Left colon (tissue), 2 donors: ENCODE measurements at regions not wholly inside any gene's neighbourhood (a gene's known extent, or its start where the extent isn't known, plus 50 kb on each side); places are given as distances from the start of the nearest gene placed in this dataset.

Experiments used
- ATAC-seq: fragments of 200-7000 bp; cut with Tn5 transposase; one replicate; pipeline ENCODE4 v1.9.1; 2020; ENCODE audit warnings: mild to moderate bottlenecking, moderate library complexity
- DNase-seq, 2 donors: peaks; one replicate each; pipeline ENCODE4 v3.0.0-alpha.2; 2020
- intact Hi-C, 2 donors: fragments of 100-400 bp; cut with DNase I in 1 of 2; cut with micrococcal nuclease in 1 of 2; formaldehyde crosslinking; loops; one replicate each; pipeline versions ENCODE4 v1.11.2 to v1.14.0; 2022; cut with DNase I, micrococcal nuclease
- donor health status: DM: no; HTN: no; CAD: no.
- donor health status: DM: yes; HTN: yes; CAD: no.

DNA sequence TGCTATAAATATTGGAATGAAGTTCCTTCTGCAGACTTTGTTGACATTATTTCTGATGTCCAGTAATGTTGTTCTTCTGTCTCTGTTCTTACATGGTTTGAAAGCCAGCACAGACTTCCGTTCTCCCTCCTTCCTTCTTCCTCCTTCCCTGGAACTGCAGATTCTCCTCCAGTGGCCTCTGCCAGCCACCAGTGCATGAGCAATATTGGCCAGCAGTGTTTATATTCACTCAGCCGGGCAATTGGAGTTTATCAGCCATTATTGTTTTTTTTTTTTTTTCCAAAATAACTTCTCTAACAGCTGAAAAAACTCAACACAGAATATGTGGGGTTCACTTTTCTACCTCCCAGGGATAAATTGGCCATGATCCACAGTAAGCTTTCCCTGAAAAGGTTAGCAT is 86.8 kb downstream of the ADCYAP1 start:
- DNase-seq (no peak), ATAC-seq (no peak)
- intact Hi-C loops: no loop called here

DNA sequence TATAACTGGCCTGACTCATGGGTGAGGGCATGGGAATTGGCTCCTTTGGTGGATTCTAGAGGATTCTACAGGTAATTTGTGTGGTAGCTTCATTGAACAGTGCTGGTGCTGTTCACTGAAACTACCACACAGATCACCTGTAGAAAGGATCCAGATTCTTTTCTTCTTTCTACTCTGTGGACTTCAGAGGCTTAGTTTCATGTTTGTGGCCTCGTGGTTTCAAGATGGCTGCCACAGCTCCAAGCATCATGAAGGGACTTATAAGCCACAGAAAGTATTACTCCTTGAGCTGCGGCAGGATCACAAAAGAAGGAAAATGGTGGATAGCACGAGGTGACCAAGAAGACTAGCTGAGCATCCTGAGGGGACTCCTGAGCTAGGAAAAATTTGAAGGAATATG is 88.9 kb downstream of the ADCYAP1 start:
- DNase-seq (no peak), ATAC-seq (no peak)
- intact Hi-C loops: no loop called here

DNA sequence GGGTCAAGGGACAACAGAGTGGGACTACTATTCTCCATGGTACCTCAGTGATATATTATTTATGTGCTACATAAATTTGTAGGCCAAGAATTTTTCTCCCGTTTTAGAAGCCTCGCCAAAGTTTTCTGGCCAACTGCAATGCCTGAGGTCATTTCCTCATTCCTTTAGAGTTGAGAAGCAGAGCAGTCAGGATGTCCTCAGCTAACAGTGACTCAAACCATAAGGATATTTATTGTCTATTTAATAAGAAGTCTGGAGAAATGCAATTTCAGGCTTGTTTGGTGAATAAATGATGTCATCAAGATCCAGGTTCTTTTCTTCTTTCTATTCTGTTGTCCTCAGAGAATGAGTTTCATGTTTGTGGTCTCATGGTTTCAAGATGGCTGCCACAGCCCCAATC is 91.0 kb downstream of the ADCYAP1 start:
- intact Hi-C loops: no loop called here
- ATAC-seq (no peak), DNase-seq (no peak)

DNA sequence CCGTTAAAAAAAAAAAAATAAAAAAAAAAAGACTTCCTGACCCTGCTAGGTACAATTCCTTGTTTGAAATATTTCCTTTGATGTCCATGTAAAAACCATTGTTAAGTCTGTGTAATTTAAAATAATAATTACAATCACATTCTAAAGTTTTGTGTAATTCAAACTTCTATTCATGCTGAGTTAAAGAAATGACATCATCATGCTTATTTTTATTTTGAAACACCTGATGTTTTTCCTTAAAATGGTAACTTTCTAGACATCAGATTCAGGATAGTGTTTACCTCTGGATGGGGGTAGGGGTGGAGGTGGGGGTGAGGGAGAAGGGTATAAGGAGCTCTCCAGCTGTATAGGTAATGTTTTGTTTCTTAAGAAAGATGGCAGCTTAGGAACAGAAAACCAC is 92.8 kb downstream of the ADCYAP1 start:
- no peak for DNase-seq
- no peak for ATAC-seq
- intact Hi-C loops: no loop called here

DNA sequence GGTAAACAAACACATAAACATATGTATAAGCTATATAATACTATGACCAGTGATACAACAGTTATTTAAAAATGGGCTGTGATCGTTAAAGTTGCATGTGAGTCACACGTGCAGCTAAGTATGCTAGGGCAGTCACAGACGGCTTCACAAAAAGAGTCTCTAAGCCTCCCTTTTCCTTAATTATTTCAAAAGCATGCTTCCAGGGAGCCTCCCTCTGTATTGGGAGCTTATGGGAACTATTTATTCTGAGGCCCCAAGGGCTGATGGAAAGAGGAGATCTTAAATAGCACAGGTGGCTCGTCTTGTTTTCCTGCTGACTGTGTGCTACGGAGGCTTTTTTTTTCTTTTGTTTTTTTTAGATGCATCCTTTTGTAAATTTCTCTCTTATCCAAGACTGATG is 94.3 kb downstream of the ADCYAP1 start:
- intact Hi-C loops: no loop called here
- DNase-seq: no peak
- ATAC-seq: no peak

DNA sequence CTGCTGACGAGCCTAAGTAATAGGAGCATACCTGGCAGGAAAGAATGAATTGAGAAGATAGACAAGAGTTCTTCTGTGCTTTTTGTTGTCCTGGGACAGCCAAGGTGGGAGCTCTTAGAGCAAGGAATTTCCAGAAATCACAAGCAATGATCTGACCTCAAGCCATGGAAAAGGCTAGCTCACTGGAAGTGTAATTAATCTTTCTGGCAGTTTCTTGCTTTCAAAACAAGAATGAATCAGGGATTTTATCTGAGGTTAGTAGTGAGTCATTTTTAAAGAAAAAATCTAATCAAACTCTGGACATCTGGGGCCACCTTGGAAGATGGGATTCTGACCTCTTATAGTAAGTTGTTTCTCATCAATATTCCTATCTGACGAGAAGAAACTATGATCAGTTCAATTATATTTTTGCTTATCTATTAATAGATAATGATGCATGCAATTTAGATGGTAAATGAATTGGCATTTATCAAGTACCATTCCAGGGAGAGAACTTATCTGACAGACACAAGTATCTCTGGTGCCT is 98.0 kb downstream of the ADCYAP1 start:
- ATAC-seq (no peak), DNase-seq (no peak)
- intact Hi-C loops: no loop called here

DNA sequence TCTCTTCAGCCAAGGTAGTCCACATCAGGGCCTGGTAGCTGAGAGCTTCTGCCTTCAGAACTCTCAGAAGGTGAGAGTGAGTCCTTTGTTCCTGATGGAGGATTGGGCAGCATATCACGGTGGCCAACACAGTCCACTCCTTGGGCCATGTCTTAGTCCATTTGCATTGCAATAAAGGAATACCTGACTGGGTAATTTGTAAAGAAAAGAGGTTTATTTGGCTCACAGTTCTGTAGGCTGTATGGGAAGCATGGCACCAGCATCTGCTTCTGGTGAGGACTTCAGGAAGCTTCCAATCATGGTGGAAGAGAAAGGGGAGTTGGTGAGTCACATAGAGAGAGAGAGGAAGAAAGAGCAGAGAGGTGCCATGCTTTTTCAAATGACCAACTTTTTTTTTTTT is 98.8 kb downstream of the ADCYAP1 start:
- intact Hi-C loops: no loop called here
- ATAC-seq (no peak), DNase-seq (no peak)

DNA sequence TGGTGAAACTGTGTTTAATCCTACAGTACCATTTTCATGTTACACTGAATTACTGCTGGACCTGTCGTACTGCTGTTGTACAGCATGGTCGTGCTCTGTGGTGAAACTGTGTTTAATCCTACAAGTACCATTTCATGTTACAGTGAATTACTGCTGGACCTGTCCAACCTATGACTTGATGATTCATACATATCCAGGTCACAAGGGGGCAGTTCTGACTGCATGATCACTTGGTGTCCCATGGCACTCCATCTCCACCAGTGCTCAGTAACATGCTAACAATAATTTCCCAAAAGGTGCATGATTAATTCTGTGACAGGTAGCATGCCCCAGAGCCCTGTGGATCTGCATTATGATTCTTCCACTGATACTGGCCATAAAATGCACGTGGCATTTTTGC is 101.6 kb downstream of the ADCYAP1 start:
- intact Hi-C loops: no loop called here
- ATAC-seq (no peak), DNase-seq (no peak)

DNA sequence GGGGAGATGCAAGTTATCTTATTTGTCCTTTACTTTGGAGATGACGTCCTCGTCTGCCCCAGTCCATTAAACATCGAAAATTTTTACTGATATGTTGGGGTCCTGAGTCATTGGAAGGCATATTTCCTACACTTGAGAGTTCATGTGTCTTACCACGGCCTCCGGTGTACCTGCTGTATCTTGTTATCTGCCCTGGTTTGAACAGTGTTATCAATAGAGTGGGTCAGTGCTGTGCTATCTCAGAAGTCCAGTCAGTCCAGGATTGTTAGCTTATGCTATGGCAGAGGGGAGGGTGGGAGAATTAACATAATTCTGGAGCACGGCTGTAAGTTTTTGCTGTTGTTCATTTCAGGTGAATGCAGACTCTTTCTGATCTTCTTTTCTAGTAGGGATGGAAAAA is 102.3 kb downstream of the ADCYAP1 start:
- intact Hi-C loops: no loop called here
- ATAC-seq (no peak), DNase-seq (no peak)

DNA sequence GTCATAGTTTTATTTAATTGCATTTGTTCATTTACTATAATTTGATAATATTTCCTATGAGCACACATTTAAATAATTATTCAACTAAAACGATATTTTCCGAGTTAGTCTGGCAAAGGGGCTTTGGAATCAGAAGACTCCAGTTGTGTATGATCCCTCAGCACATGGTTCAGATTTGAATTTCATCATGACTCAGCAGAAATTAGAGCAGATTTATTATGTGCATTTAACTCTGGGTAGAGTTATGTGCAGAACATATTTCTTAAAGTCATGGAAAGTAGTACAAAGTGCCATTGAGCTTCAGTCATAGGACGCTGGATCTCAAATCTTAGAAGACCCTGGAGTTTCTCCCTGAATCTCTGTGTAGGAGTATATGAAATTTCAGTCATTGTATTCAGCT is 106.7 kb downstream of the ADCYAP1 start:
- intact Hi-C loops: no loop called here
- DNase-seq: no peak
- ATAC-seq: no peak

DNA sequence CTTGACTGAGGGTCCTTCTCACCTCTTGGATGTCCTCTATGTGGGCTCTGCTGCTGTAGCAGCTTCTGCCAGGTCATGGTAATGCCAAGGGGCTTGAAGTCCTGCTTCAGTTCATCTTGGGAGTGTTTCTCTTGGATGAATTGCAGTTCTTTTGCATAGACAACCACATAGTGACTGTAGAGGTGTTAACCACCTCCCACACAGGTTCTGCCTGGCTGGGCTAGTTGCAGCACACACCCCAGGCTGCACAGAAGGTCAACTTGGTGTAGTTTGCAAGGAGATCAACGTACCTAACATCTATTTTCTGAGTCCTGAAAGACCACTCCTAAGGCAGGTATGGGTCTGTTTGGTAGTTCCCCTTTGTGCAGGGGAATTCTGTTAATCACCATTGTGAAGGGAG is 108.1 kb downstream of the ADCYAP1 start:
- no peak for DNase-seq
- intact Hi-C loops: no loop called here
- no peak for ATAC-seq

DNA sequence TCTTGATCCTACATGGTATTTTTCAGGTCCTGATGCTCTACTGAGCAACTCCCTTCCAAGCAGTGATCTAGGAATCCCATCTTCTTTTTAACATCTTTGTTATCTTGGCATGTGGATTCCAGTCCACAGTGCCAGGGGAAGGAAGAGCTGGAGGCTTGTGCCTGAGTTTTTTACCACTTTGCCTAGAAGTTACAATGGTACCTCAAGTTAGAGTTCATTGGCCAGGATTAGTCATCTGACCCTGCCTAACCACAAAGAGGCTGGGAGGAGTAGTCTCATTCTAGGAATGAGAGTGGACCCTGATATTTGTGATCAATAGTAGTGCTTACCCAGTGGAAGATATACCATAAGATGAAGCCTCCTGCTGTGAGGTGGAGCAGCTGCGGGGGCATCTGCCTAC is 109.3 kb downstream of the ADCYAP1 start:
- ATAC-seq (no peak), DNase-seq (no peak)
- intact Hi-C loops: no loop called here

DNA sequence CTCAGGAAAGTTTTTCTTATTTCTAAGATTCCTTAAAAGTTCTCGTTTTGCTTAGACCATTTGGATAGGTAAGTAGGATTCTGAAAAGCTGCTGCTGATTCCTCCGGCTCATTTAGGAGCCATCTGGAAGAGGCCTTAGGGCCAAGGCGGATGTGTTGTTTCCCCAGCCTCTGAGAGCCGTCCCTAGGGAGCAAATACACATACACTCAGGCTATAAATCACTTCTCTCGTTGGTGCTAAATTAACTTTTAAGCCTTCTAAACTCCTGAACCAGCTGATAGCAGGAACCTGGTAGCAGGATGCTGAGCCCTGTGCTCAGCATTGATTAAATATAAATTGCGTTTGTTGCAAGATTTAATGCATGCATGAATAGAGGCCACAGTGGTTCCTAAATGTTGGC is 109.8 kb downstream of the ADCYAP1 start:
- ATAC-seq (no peak), DNase-seq (no peak)
- intact Hi-C loops: no loop called here

DNA sequence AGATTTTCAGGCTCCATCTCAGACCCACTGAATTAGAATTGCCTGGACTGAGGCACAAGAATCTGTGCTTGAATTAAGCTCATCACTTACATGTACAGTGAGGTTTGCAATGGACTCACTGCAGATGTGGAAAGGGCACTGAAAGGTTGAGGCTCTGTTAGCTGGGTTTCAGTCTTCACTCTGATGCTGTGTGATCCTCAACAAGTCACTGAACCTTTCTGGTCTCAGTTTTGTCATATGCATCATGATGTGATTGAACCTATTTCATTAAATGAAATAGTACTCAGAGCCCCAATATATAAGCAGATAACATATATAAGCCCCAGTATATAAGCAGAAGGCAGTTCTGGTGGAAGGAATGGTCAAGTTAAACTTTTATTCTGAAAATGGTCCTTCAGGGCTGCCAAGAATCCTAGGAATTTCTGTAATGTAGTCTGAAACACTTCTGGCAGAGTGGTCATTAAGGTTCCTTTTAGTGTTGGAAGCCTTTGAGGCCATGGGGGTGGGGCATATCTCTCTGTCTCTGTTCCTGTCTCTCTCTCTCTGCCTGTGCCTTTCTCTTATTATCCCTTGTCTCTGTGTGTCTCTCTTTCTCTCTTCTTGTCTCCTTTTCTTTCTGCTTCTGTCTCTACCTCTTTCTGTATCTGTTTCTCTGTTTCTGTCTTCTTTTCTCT is 110.4 kb downstream of the ADCYAP1 start:
- DNase-seq (no peak), ATAC-seq (no peak)
- intact Hi-C loops: no loop called here

DNA sequence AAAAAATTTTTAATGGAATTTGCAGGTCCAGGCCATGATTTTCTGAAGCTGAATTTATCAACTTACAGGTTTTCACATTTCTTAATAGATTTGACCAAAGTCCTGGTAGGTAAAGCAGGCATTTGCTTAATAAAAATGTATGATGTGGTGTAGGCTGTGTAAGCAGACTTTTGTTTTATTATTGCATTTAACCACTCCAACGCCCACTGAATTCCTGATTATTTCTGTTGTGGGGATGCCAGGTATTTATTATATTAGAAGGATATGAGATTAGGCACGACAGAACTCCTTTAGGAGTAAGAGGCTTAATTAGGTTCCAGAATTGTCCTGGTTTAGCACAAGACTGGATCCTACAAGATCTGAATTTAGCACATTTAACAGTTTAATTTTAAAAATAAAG is 111.1 kb downstream of the ADCYAP1 start:
- ATAC-seq: no peak

DNA sequence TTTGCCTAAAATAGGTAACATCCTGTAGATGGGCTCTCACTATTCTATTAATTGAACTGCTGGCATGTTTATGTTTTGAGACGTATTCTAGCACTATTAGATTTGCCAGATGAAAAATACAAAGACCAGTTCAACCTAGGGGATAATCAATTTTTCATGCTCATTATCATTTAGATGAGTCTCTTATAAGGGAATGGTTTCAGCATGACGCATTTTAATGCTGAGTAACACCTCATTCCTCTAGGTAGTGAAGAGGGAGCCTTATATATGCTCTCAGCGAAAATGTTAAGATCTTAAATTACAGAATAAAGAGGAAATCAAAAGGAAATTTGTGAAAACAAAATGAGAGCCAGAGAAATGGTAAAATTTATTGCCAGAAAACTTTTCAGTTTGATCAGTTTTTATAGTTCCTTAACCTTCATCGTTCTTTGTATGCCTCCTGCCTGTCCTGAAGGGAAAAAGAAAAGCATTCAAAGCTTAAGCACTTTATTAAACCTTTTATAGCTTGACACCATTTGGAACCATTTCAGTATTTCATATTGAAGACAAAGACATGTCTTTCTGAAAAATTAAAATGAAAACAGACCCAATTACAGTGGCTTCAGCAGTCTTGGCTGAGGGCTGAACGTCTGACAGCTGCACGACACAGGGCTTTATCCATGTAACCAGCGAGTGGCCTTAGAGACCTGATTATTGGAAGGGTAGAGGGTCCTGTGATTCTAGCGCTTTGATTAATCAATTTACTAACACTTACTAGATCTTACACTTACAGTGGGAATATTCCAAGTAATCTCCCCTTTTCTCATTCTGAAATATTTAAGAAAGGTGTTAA is 112.8 kb downstream of the ADCYAP1 start:
- no peak for DNase-seq
- no peak for ATAC-seq
- intact Hi-C loops: no loop called here

More for the DNA sequence above, 111.1 kb downstream of the ADCYAP1 start:
- intact Hi-C loops: no loop called here
- DNase-seq: no peak

DNA sequence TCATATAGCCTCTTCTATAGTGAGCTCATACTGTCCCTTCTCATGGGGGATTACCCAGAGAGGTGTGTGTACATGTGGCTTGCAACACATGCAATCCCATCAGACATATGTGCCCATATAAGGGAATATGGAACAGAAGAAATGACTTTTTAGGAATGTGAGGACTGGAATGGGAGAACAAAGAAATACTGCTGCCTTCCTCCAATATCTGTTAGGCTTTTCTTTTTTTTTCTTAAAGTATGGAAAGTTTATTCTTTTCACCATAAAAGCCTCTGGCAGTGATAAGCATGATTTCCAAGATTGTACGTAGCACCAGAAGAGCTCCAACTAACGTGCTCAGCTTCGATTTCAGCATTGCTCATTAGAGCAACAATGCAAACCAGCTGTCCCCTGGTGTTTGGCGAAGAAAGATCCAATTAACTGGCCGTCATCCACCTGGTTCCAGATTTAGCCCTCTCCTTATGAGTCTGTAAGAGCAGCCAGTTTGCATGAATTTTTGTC is 113.6 kb downstream of the ADCYAP1 start:
- intact Hi-C loops: no loop called here
- no peak for ATAC-seq
- DNase-seq: no peak

DNA sequence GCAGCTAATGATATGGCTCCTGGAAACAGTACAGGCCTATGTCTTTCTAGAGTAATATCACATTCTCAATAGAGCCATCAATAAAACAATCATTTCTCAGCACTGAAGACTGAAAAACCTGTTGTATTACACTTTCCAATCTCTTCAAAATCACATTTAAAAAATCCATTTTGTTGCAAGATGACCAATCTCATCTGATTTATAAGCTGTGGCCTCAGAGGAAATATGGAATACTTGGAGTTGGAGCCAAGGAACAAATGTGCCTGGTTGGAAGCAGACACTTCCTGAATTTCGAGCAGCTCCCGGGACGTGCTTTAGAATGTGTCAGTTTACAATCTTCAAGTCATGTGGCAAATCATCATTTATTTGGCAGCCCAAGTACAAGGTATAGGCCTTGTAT is 114.5 kb downstream of the ADCYAP1 start:
- no peak for DNase-seq
- ATAC-seq: no peak
- intact Hi-C loops: no loop called here

DNA sequence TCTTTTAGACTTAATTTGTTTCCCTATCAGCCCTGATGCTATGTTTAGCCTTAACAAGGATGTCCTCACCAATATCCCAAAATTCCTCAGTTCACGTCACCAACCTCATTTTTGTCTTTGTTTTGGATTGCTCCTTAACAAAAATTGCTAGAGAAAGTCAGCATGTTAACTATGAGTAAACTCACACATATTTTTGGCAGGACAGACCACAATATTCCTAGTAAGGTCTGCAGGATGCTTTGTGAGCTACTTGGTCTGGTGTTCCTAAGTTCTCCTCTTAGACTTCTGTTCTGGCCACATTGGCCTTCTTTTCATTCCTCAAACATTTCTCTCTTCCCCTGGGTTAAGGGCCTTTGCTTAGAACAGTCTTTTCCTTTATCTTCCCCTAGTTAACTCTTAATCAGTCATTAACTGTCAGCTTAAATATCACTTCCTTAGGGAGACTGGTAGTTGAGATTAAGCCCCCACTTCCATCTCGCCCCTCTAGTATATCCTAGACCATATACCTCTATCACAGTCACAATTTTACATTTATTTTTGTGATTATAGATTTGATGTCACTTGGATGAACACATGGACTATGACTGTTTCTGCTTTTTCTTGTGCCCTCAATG is 116.2 kb downstream of the ADCYAP1 start:
- ATAC-seq (no peak), DNase-seq (no peak)
- intact Hi-C loops: no loop called here

DNA sequence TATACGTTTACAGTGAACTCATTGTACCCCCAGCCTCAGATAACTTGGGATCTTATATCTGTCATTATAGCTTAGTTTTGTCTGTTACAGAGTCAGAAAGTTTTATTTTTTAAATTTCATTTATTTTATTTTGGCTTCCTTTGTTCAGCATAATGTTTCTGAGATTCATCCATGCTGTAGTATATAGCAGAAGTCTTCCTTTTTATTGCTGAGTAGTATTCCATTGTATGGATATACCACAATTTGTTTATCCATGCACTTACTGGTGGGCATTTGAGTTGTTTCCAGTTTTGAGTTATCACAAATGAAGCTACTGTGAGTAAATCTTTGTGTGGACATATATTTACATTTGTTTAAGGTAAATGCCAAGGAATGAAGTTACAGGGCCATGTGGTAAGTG is 122.3 kb downstream of the ADCYAP1 start:
- no peak for DNase-seq
- ATAC-seq: no peak
- intact Hi-C loops: no loop called here
